Suprapubic skin (tissue), 4 donors: ENCODE measurements at regions not wholly inside any gene's neighbourhood (a gene's known extent, or its start where the extent isn't known, plus 50 kb on each side); places are given as distances from the start of the nearest gene placed in this dataset.

Experiments used
- CTCF ChIP-seq, 2 donors: fragments of 200-600 bp in 1 of 2; fragments of 450-650 bp in 1 of 2; sonication (generic) in 1 of 2; IDR thresholded peaks; one replicate each; pipeline ENCODE4 v1.5.1; 2016 to 2019; ENCODE audit warnings: antibody characterized with exemption in 2 of 2, mild to moderate bottlenecking in 1 of 2, moderate library complexity in 1 of 2
- EP300 ChIP-seq: sonication (generic); formaldehyde crosslinking; IDR thresholded peaks from one replicate; pipeline ENCODE4 v1.6.1; 2017; ENCODE audit warnings: antibody characterized with exemption
- POLR2A ChIP-seq, 2 donors: fragments of 450-650 bp; IDR thresholded peaks; one replicate each; pipeline ENCODE4 v1.6.1; 2017; ENCODE audit warnings: antibody characterized with exemption in 2 of 2, mild to moderate bottlenecking in 2 of 2, moderate library complexity in 2 of 2
- POLR2AphosphoS5 ChIP-seq, 3 donors: sonication (generic); formaldehyde crosslinking; IDR thresholded peaks; one replicate each; pipeline ENCODE4 v1.6.1; 2017; ENCODE audit warnings: antibody characterized with exemption in 3 of 3

- no peak for TF ChIP-seq CTCF (IDR thresholded peaks at IDR 0.05)
- TF ChIP-seq POLR2AphosphoS5 (IDR thresholded peaks at IDR 0.05): no peak
- no peak for TF ChIP-seq EP300
- no peak for TF ChIP-seq POLR2A (IDR thresholded peaks at IDR 0.05)
These were observed 338.9 kb downstream of the ZSWIM6 start for GRCh38 chr5:61670941-61671340.
